Sigmoid colon (tissue), 4 donors: ENCODE measurements at regions not wholly inside any gene's neighbourhood (a gene's known extent, or its start where the extent isn't known, plus 50 kb on each side); places are given as distances from the start of the nearest gene placed in this dataset.

Source experiments
- CTCF ChIP-seq, 4 experiments: fragments of 450-650 bp in 3 of 4; fragments of 200-600 bp in 1 of 4; IDR thresholded peaks; one replicate each; pipeline ENCODE4 v1.5.1; 2016 to 2019; ENCODE audit warnings: antibody characterized with exemption in 4 of 4, mild to moderate bottlenecking in 3 of 4, moderate library complexity in 2 of 4
- EP300 ChIP-seq, 4 donors: sonication (generic); formaldehyde crosslinking; IDR thresholded peaks; one replicate each; pipeline ENCODE4 v1.6.1; 2017; ENCODE audit warnings: antibody characterized with exemption in 4 of 4
- POLR2A ChIP-seq, 2 donors: fragments of 450-650 bp; IDR thresholded peaks; one replicate each; pipeline ENCODE4 v1.6.1; 2016; ENCODE audit warnings: antibody characterized with exemption in 2 of 2, mild to moderate bottlenecking in 2 of 2, moderate library complexity in 2 of 2

DNA sequence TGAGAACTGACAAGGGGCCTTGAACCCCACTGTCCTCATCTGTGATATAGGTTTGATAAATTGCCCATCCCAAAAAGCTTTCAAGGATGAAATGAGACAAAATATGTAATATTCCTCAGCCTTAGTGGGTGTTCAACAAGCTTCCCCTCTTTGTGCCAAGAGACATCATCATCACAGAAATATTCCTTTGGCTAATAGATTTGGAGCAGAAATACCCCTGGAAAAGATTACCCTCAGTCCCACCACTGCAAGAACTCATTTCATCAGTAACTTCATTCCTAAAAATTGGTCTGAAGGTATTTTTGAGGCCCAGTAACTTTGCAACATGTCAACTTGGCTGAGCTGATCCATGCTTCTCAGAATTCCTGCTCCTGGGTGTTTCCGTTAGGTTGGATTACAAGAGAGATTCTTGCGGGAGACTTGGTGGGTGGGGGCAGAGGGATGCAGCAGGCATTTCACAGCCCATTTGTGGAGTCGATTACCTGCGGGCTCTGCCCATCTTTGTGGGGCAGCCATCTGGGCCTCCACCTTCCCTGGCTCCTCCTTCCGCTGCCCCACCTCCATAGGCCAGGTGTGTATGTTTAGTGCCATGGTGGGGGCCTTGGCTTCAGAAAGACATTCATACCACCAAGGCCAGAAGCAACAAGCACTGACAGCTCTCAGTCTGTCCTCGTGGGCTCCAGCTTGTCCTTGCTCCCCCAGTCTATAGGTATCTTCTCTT is 263.9 kb downstream of the GLI2 start:
- TF ChIP-seq CTCF (IDR thresholded peaks at IDR 0.05) (no peak), POLR2A (IDR thresholded peaks at IDR 0.05) (no peak), EP300 (IDR thresholded peaks at IDR 0.05) (no peak)
